ENCODE measurements at regions not wholly inside any gene's neighbourhood (a gene's known extent, or its start where the extent isn't known, plus 50 kb on each side); places are given as distances from the start of the nearest gene placed in this dataset.

DNA sequence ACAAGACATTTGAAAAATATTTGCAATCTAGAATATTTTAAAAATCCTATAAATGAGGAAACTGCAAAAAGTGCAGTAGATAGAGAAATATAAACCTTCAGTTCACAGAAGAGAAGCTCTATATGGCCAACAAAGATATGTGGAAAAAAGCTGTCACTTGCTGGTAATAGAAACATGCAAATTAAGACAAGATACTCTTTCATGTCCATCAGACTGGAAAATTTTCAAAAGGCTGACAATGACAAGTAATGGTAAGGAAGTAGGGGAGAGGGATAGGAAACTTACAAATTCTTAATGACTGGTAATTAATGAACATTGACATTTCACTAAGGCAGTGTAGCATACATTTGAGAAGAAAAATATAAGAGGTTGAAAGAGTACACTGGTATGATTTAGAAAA lies 147.9 kb downstream of the MRPL39 start:
- Histone ChIP-seq H3K36me3 (ENCODE audit: control insufficient read depth in 2 of 2, extremely low read depth in 1 of 2, insufficient read depth in 2 of 2, low read length in 2 of 2) (no peaks in the 10 kb centered on the region), H3K4me1 (ENCODE audit: control insufficient read depth, extremely low read depth, insufficient read depth, low read length) (no peaks in the 10 kb centered on the region), H3K9me1 (ENCODE audit: control insufficient read depth, extremely low read depth, insufficient read depth, low read length) (no peaks in the 10 kb centered on the region), H3K4me2 (ENCODE audit: control insufficient read depth, extremely low read depth, insufficient read depth, low read depth, low read length) (no peak overlapping the region), H3K27ac (ENCODE audit: control insufficient read depth, insufficient read depth, low read length) (no peak overlapping the region), H2AFZ (ENCODE audit: control insufficient read depth, low read length) (no peak overlapping the region), H3K9me3 (ENCODE audit: control insufficient read depth, low read depth, low read length) (no peaks in the 10 kb centered on the region), H4K20me1 (ENCODE audit: control insufficient read depth, extremely low read depth, insufficient read depth, low read length) (no peaks in the 10 kb centered on the region), H3K27me3 (ENCODE audit: control insufficient read depth, extremely low read depth, insufficient read depth, low read length) (no peaks in the 10 kb centered on the region), H3K79me2 (ENCODE audit: control insufficient read depth, insufficient read depth, low read length) (no peaks in the 10 kb centered on the region), H3K4me3 (ENCODE audit: control insufficient read depth in 2 of 3, extremely low read depth in 1 of 3, insufficient read depth in 2 of 3, low read depth in 1 of 3, low read length in 3 of 3) (no peak overlapping the region), H3K9ac (ENCODE audit: control insufficient read depth, extremely low read depth, insufficient read depth, low read length) (no peak overlapping the region)
- DNase-seq (ENCODE audit: low read depth, low spot score), result no peak
- dilution Hi-C loops (cut with MboI; ENCODE audit: extremely low pct_ligation_motif_present, low sequenced_read_pairs), result no loop called here
- FAIRE-seq, result no peak
- TF ChIP-seq EZH2 (IDR thresholded peaks at IDR 0.05; ENCODE audit: low read length), result no peak
- TF ChIP-seq, protein P1, sequence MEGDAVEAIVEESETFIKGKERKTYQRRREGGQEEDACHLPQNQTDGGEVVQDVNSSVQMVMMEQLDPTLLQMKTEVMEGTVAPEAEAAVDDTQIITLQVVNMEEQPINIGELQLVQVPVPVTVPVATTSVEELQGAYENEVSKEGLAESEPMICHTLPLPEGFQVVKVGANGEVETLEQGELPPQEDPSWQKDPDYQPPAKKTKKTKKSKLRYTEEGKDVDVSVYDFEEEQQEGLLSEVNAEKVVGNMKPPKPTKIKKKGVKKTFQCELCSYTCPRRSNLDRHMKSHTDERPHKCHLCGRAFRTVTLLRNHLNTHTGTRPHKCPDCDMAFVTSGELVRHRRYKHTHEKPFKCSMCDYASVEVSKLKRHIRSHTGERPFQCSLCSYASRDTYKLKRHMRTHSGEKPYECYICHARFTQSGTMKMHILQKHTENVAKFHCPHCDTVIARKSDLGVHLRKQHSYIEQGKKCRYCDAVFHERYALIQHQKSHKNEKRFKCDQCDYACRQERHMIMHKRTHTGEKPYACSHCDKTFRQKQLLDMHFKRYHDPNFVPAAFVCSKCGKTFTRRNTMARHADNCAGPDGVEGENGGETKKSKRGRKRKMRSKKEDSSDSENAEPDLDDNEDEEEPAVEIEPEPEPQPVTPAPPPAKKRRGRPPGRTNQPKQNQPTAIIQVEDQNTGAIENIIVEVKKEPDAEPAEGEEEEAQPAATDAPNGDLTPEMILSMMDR (optimal IDR thresholded peaks at IDR 0.05 in 1 of 3, IDR thresholded peaks at IDR 0.05 in 1 of 3, conservative IDR thresholded peaks at IDR 0.05 in 1 of 3; ENCODE audit: extremely low read depth in 1 of 3, insufficient read depth in 2 of 3, low read length in 3 of 3), result no peak

- Histone ChIP-seq H3K27me3 (ENCODE audit: control insufficient read depth, extremely low read depth, insufficient read depth, low read length) (no peaks in the 10 kb centered on the region), H3K9me3 (ENCODE audit: control insufficient read depth, low read depth, low read length) (no peaks in the 10 kb centered on the region), H4K20me1 (ENCODE audit: control insufficient read depth, extremely low read depth, insufficient read depth, low read length) (no peaks in the 10 kb centered on the region), H3K9me1 (ENCODE audit: control insufficient read depth, extremely low read depth, insufficient read depth, low read length) (no peaks in the 10 kb centered on the region), H3K4me2 (ENCODE audit: control insufficient read depth, extremely low read depth, insufficient read depth, low read depth, low read length) (no peak overlapping the region), H3K36me3 (ENCODE audit: control insufficient read depth in 2 of 2, extremely low read depth in 1 of 2, insufficient read depth in 2 of 2, low read length in 2 of 2) (no peaks in the 10 kb centered on the region), H3K4me3 (ENCODE audit: control insufficient read depth in 2 of 3, extremely low read depth in 1 of 3, insufficient read depth in 2 of 3, low read depth in 1 of 3, low read length in 3 of 3) (no peak overlapping the region), H3K79me2 (ENCODE audit: control insufficient read depth, insufficient read depth, low read length) (no peaks in the 10 kb centered on the region), H3K9ac (ENCODE audit: control insufficient read depth, extremely low read depth, insufficient read depth, low read length) (no peak overlapping the region), H3K27ac (ENCODE audit: control insufficient read depth, insufficient read depth, low read length) (no peak overlapping the region), H2AFZ (ENCODE audit: control insufficient read depth, low read length) (no peak overlapping the region), H3K4me1 (ENCODE audit: control insufficient read depth, extremely low read depth, insufficient read depth, low read length) (no peaks in the 10 kb centered on the region)
- FAIRE-seq (no peak), DNase-seq (ENCODE audit: low read depth, low spot score) (no peak)
- dilution Hi-C loops (cut with MboI; ENCODE audit: extremely low pct_ligation_motif_present, low sequenced_read_pairs), result no loop called here
- no peak for TF ChIP-seq EZH2 (IDR thresholded peaks at IDR 0.05; ENCODE audit: low read length)
- TF ChIP-seq, protein P1 (optimal IDR thresholded peaks at IDR 0.05 in 1 of 3, IDR thresholded peaks at IDR 0.05 in 1 of 3, conservative IDR thresholded peaks at IDR 0.05 in 1 of 3; ENCODE audit: extremely low read depth in 1 of 3, insufficient read depth in 2 of 3, low read length in 3 of 3), result no peak
Measured at GRCh38 chr21:25458484-25458883, 148.8 kb downstream of the MRPL39 start.

All from keratinocyte (primary cell).